ENCODE measurements at regions not wholly inside any gene's neighbourhood (a gene's known extent, or its start where the extent isn't known, plus 50 kb on each side); places are given as distances from the start of the nearest gene placed in this dataset.

GRCh38 chr12:4014858-4015224, 141.6 kb upstream of the PARP11 start:
- Histone ChIP-seq H3K9ac (ENCODE audit: low read depth, low read length) (no peak overlapping the region), H2BK15ac (ENCODE audit: low read depth, low read length) (no peak overlapping the region), H2AK5ac (ENCODE audit: low read depth, low read length) (no peak overlapping the region), H3K79me1 (ENCODE audit: low read depth in 1 of 2, low read length in 2 of 2) (no peaks in the 10 kb centered on the region), H2AFZ (replicated peaks; ENCODE audit: low read length, poor library complexity) (no peak overlapping the region), H2BK5ac (ENCODE audit: low read depth, low read length, poor library complexity, severe bottlenecking) (no peak overlapping the region), H4K91ac (ENCODE audit: insufficient read depth, low read depth, low read length) (no peak overlapping the region), H3K56ac (ENCODE audit: extremely low read depth, insufficient read depth, low read length) (no peak overlapping the region), H3K27me3 (ENCODE audit: control insufficient read depth, insufficient read depth, low read length) (peaks cover 6% of the 10 kb centered on the region), H3K36me3 (ENCODE audit: control insufficient read depth, insufficient read depth, low read length) (no peaks in the 10 kb centered on the region), H3K4me3 (ENCODE audit: insufficient read depth, low read depth, low read length) (no peak overlapping the region), H2BK20ac (ENCODE audit: low read depth, low read length) (no peak overlapping the region), H2AK9ac (replicated peaks; ENCODE audit: low read depth, low read length, poor library complexity) (no peak overlapping the region), H2BK120ac (ENCODE audit: low read depth, low read length) (no peak overlapping the region), H3K4ac (ENCODE audit: low read depth, low read length) (no peak overlapping the region), H4K5ac (ENCODE audit: low read depth, low read length) (no peak overlapping the region), H4K8ac (ENCODE audit: low read depth in 2 of 2, low read length in 2 of 2) (no peak overlapping the region), H3K14ac (replicated peaks; ENCODE audit: low read depth, low read length) (no peak overlapping the region), H3K23ac (ENCODE audit: low read depth, low read length) (no peak overlapping the region), H3K18ac (ENCODE audit: low read depth, low read length) (no peak overlapping the region), H3K4me1 (ENCODE audit: control insufficient read depth, insufficient read depth, low read length) (no peaks in the 10 kb centered on the region), H3K9me3 (ENCODE audit: control insufficient read depth, insufficient read depth, low read length) (no peaks in the 10 kb centered on the region), H4K20me1 (ENCODE audit: insufficient read depth, low read length) (no peaks in the 10 kb centered on the region), H3K9me1 (ENCODE audit: insufficient read depth, low read length) (no peaks in the 10 kb centered on the region), H3K4me2 (ENCODE audit: low read depth, low read length) (no peak overlapping the region), H3K27ac (ENCODE audit: insufficient read depth, low read length) (no peak overlapping the region)
- intact Hi-C loops (cut with micrococcal nuclease) (no loop called here), dilution Hi-C loops (cut with HindIII; ENCODE audit: low sequenced_read_pairs, unreplicated experiment) (no loop called here), in situ Hi-C loops (cut with MboI; ENCODE audit: low sequenced_read_pairs) (no loop called here)
- TF ChIP-seq RCOR1 (IDR thresholded peaks at IDR 0.05; ENCODE audit: insufficient replicate concordance, low read length) = no peak
- no peak for TF ChIP-seq MXI1 (IDR thresholded peaks at IDR 0.05; ENCODE audit: borderline replicate concordance, low read depth, low read length)
- no peak for TF ChIP-seq BHLHE40 (IDR thresholded peaks at IDR 0.05; ENCODE audit: low read depth, low read length)
- no peak for TF ChIP-seq CTCF (conservative IDR thresholded peaks at IDR 0.05; ENCODE audit: low read depth, low read length)
- no peak for TF ChIP-seq SMC3 (IDR thresholded peaks at IDR 0.05; ENCODE audit: low read depth, low read length)
- no peak for TF ChIP-seq MAZ (IDR thresholded peaks at IDR 0.05; ENCODE audit: borderline replicate concordance, low read depth, low read length)
- no peak for TF ChIP-seq POLR2A (IDR thresholded peaks at IDR 0.05; ENCODE audit: low read depth, low read length)
- TF ChIP-seq FOS (IDR thresholded peaks at IDR 0.05; ENCODE audit: low read depth, low read length) = no peak
- no peak for TF ChIP-seq RAD21 (IDR thresholded peaks at IDR 0.05; ENCODE audit: low read length)
- TF ChIP-seq USF2 (IDR thresholded peaks at IDR 0.05; ENCODE audit: low read depth, low read length) = no peak
- TF ChIP-seq MAFK (IDR thresholded peaks at IDR 0.05; ENCODE audit: low read depth, low read length) = no peak
- TF ChIP-seq ELK1 (IDR thresholded peaks at IDR 0.05; ENCODE audit: borderline replicate concordance, low read depth, low read length) = no peak
- no peak for TF ChIP-seq CHD1 (IDR thresholded peaks at IDR 0.05; ENCODE audit: low read depth, low read length)
- no peak for TF ChIP-seq NFE2L2 (IDR thresholded peaks at IDR 0.05; ENCODE audit: low read depth, low read length)
- no peak for TF ChIP-seq RFX5 (IDR thresholded peaks at IDR 0.05; ENCODE audit: low read depth, low read length)
- TF ChIP-seq CEBPB (IDR thresholded peaks at IDR 0.05; ENCODE audit: low read depth, low read length) = no peak
- no TSS peak for BruUV-seq (replicated peaks)
- no peak for DNase-seq
- ChIA-PET CTCF (no interaction called here), POLR2A (ENCODE audit: unreplicated experiment) (no interaction called here)
- ATAC-seq (ENCODE audit: low read depth) = no peak
- WGBS, 2 experiments (ENCODE audit: extremely low coverage in 2 of 2, insufficient read length in 1 of 2) = 0% methylated on average over 1 of the region's 6 CpGs; no CpG with 5 or more reads in 1 of the 2 experiments

Measured in IMR-90 (cell line).